ENCODE measurements at regions not wholly inside any gene's neighbourhood (a gene's known extent, or its start where the extent isn't known, plus 50 kb on each side); places are given as distances from the start of the nearest gene placed in this dataset.
"Not testable (repeated sequence)": the region's sequence is repeated elsewhere in the genome, so short reads cannot be mapped to it uniquely, and the experiment has no call there.

GRCh38 chr4:3954540-3955320, 188.5 kb downstream of the ADRA2C start:
- TF ChIP-seq MXI1 (IDR thresholded peaks at IDR 0.05; ENCODE audit: low read depth, low read length), result peak; percentile 32; the same call in 1 of the 2 replicates
- TF ChIP-seq TAF1 (IDR thresholded peaks at IDR 0.05; ENCODE audit: borderline replicate concordance, low read depth, low read length); CTCF (IDR thresholded peaks at IDR 0.05); EP300 (IDR thresholded peaks at IDR 0.05; ENCODE audit: borderline replicate concordance in 1 of 2, low read depth in 1 of 2, low read length in 1 of 2); USF1 (IDR thresholded peaks at IDR 0.05; ENCODE audit: borderline replicate concordance, low read depth); RFX5 (IDR thresholded peaks at IDR 0.05; ENCODE audit: low read length); RAD21 (IDR thresholded peaks at IDR 0.05; ENCODE audit: low read length): not testable (repeated sequence)
- TF ChIP-seq JUND (IDR thresholded peaks at IDR 0.05), result peak; percentile 79
